Neural cell (in vitro differentiated cells): ENCODE measurements at regions not wholly inside any gene's neighbourhood (a gene's known extent, or its start where the extent isn't known, plus 50 kb on each side); places are given as distances from the start of the nearest gene placed in this dataset.

Experiments
- H2AFZ ChIP-seq: fragments of 200-600, 300-800 bp; sonication (generic), shearing (Covaris generic); 2 replicates; pipeline ENCODE4 v1.6.0; 2014; ENCODE audit warnings: low read depth, mild to moderate bottlenecking, antibody characterized with exemption, low read length, moderate library complexity
- H3F3A ChIP-seq: fragments of 200-600 bp; shearing (Covaris generic); 2 replicates; pipeline ENCODE4 v1.6.1; 2016; ENCODE audit warnings: mild to moderate bottlenecking, moderate library complexity, mixed read lengths, antibody characterized with exemption, low read length; ENCODE audit not compliant: insufficient read depth, poor library complexity, severe bottlenecking
- H3K27ac ChIP-seq: fragments of 200-600, 300-800 bp; sonication (generic), shearing (Covaris generic); 2 replicates; pipeline ENCODE4 v1.5.1; 2014; ENCODE audit warnings: mild to moderate bottlenecking, low read length, moderate library complexity
- H3K27me3 ChIP-seq: fragments of 300-800, 200-600 bp; sonication (generic), shearing (Covaris generic); 2 replicates; pipeline ENCODE4 v1.6.0; 2014; ENCODE audit warnings: mild to moderate bottlenecking, low read depth, low read length, moderate library complexity; ENCODE audit not compliant: insufficient read depth
- H3K36me3 ChIP-seq: fragments of 300-800, 200-600 bp; sonication (generic), shearing (Covaris generic); 2 replicates; pipeline ENCODE4 v1.5.1; 2014; ENCODE audit warnings: mild to moderate bottlenecking, antibody characterized with exemption, low read length, moderate library complexity; ENCODE audit not compliant: insufficient read depth
- H3K4me2 ChIP-seq: fragments of 300-800, 200-600 bp; sonication (generic), shearing (Covaris generic); 2 replicates; pipeline ENCODE4 v1.6.0; 2014; ENCODE audit warnings: mild to moderate bottlenecking, low read length
- H3K4me3 ChIP-seq: fragments of 300-800, 200-600 bp; sonication (generic), shearing (Covaris generic); 2 replicates; pipeline ENCODE4 v1.5.1; 2014; ENCODE audit warnings: mild to moderate bottlenecking, low read length, moderate library complexity
- H3K79me2 ChIP-seq: fragments of 200-600 bp; shearing (Covaris generic); replicated peaks from 2 replicates; pipeline ENCODE4 v1.6.0; 2014; ENCODE audit warnings: mild to moderate bottlenecking, low read length, moderate library complexity; ENCODE audit not compliant: insufficient read depth
- H3K9ac ChIP-seq: fragments of 300-800, 200-600 bp; sonication (generic), shearing (Covaris generic); 2 replicates; pipeline ENCODE4 v1.6.1; 2016; ENCODE audit warnings: mild to moderate bottlenecking, low read length, mixed read lengths
- H3K9me2 ChIP-seq: fragments of 200-600 bp; shearing (Covaris generic); 2 replicates; pipeline ENCODE4 v1.6.1; 2016; ENCODE audit warnings: mild to moderate bottlenecking, low read length, mixed read lengths; ENCODE audit not compliant: insufficient read depth
- H3K9me3 ChIP-seq: fragments of 200-600, 300-800 bp; sonication (generic), shearing (Covaris generic); 2 replicates; pipeline ENCODE4 v1.6.1; 2016; ENCODE audit warnings: mild to moderate bottlenecking, mixed run types, low read length, moderate library complexity, mixed read lengths
- H4K20me1 ChIP-seq: fragments of 200-600 bp; shearing (Covaris generic); 2 replicates; pipeline ENCODE4 v1.6.1; 2016; ENCODE audit warnings: mild to moderate bottlenecking, mixed run types; ENCODE audit not compliant: insufficient read depth
- CTCF ChIP-seq: fragments of 450-650 bp; IDR thresholded peaks from 2 replicates; pipeline ENCODE4 v1.5.1; 2014; ENCODE audit warnings: antibody characterized with exemption, mild to moderate bottlenecking, moderate library complexity; ENCODE audit not compliant: poor library complexity, severe bottlenecking
- EP300 ChIP-seq: fragments of 450-650 bp; conservative IDR thresholded peaks from 2 replicates; pipeline ENCODE4 v1.6.1; 2014; ENCODE audit warnings: antibody characterized with exemption, mild to moderate bottlenecking, moderate library complexity; ENCODE audit not compliant: poor library complexity, severe bottlenecking
- EZH2 ChIP-seq: fragments of 200-600, 300-800 bp; shearing (Covaris generic), sonication (generic); IDR thresholded peaks from 2 replicates; pipeline ENCODE4 v1.6.1; 2014; ENCODE audit warnings: antibody characterized with exemption, low read length, borderline replicate concordance, mild to moderate bottlenecking; ENCODE audit not compliant: insufficient read depth, poor library complexity, severe bottlenecking
- MXI1 ChIP-seq: fragments of 450-650 bp; conservative IDR thresholded peaks from 2 replicates; pipeline ENCODE4 v1.6.1; 2014; ENCODE audit warnings: antibody characterized with exemption, mild to moderate bottlenecking; ENCODE audit not compliant: poor library complexity, severe bottlenecking
- POLR2AphosphoS5 ChIP-seq: IDR thresholded peaks from 2 replicates; pipeline ENCODE4 v1.6.1; 2012
- RAD21 ChIP-seq: fragments of 450-650 bp; conservative IDR thresholded peaks from 2 replicates; pipeline ENCODE4 v1.6.1; 2014; ENCODE audit warnings: antibody characterized with exemption, mild to moderate bottlenecking, moderate library complexity
- REST ChIP-seq: IDR thresholded peaks from 2 replicates; pipeline ENCODE4 v1.6.1; 2012; ENCODE audit warnings: borderline replicate concordance
- SMC3 ChIP-seq: fragments of 450-650 bp; conservative IDR thresholded peaks from 2 replicates; pipeline ENCODE4 v1.6.1; 2014; ENCODE audit warnings: antibody characterized with exemption, mild to moderate bottlenecking, moderate library complexity; ENCODE audit not compliant: poor library complexity
- TAF1 ChIP-seq: IDR thresholded peaks from 2 replicates; pipeline ENCODE4 v1.6.1; 2012; ENCODE audit warnings: low read depth

- H2AFZ ChIP-seq: no peak overlapping the region
- H3K79me2 ChIP-seq: no peaks in the 10 kb centered on the region
- H3K9me3 ChIP-seq: no peaks in the 10 kb centered on the region
- no peak overlapping the region for H3K4me2 ChIP-seq
- no peaks in the 10 kb centered on the region for H3K9me2 ChIP-seq
- TF ChIP-seq EP300: no peak
- TF ChIP-seq REST: no peak
- no peak for TF ChIP-seq POLR2AphosphoS5
- TF ChIP-seq CTCF: no peak
- TF ChIP-seq RAD21: no peak
- no peak for TF ChIP-seq MXI1
- no peak for TF ChIP-seq SMC3
- no peak for TF ChIP-seq TAF1
- no peak for TF ChIP-seq EZH2
- H3K27me3 ChIP-seq: no peaks in the 10 kb centered on the region
- H3K4me3 ChIP-seq: no peak overlapping the region
- H3K36me3 ChIP-seq: no peaks in the 10 kb centered on the region
- H3K27ac ChIP-seq: no peak overlapping the region
- no peak overlapping the region for H3K9ac ChIP-seq
- no peaks in the 10 kb centered on the region for H3F3A ChIP-seq
- no peaks in the 10 kb centered on the region for H4K20me1 ChIP-seq
These were observed 363.6 kb downstream of the TFAP2A start for GRCh38 chr6:10051283-10051682.

DNA sequence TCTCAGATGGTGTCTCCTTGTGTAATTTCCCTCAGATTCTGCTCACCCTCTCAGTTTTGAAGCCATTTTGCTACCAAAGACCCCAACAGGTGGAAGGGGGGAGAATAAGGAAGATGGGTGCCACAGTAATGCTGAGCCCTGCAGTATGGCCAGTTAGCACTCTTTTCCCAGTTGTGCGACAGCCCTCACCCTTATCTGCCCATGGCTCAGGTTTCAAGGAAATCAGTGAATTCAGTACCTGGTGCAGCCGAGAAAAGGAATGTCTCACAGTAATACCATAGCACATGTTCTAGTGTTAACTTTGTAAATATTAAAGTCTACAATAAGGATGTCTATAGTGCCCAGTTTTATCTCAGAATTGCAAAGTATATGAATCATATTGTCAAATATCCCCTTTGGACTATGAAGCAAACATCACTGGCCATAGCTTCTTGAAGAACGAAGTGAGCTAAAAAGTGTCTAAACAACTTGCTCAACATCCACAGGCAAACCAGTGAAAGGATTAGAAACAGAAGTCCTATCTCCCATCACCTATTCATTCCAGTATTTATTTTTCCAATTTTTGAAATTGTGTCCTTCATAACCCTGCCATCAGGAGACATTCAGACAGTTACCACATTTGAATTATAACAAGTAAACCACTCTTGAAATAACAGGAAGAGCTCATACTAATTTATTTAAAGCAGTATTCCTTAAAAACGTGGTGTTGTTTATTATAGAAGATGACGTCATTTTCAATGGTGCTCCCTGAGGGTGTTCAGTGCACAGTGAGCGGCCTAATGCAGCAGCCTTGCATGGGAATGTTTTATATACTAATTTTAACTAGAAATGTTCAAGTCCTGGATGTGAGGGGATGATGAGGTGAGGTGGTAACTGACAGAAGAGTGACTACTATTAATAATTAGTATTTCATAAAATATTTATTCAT lies 366.2 kb downstream of the TFAP2A start:
- no peak for TF ChIP-seq MXI1
- TF ChIP-seq REST: no peak
- TF ChIP-seq POLR2AphosphoS5: no peak
- no peaks in the 10 kb centered on the region for H3K36me3 ChIP-seq
- no peak overlapping the region for H3K27ac ChIP-seq
- H3K4me2 ChIP-seq: no peak overlapping the region
- no peaks in the 10 kb centered on the region for H3K79me2 ChIP-seq
- H2AFZ ChIP-seq: no peak overlapping the region
- H3K9ac ChIP-seq: no peak overlapping the region
- no peaks in the 10 kb centered on the region for H3K9me3 ChIP-seq
- H3K9me2 ChIP-seq: no peaks in the 10 kb centered on the region
- H3K4me3 ChIP-seq: no peak overlapping the region
- no peaks in the 10 kb centered on the region for H3K27me3 ChIP-seq
- H3F3A ChIP-seq: no peaks in the 10 kb centered on the region
- H4K20me1 ChIP-seq: no peaks in the 10 kb centered on the region
